Progenitor cell of endocrine pancreas (in vitro differentiated cells): ENCODE measurements at regions not wholly inside any gene's neighbourhood (a gene's known extent, or its start where the extent isn't known, plus 50 kb on each side); places are given as distances from the start of the nearest gene placed in this dataset.

ENCODE experiments used
- DNase-seq: peaks from one replicate; pipeline ENCODE4 v3.0.0; 2021; ENCODE audit warnings: low spot score; ENCODE audit not compliant: unreplicated experiment
- H3K27ac Mint-ChIP-seq: 2 replicates; pipeline ENCODE4 v1.8.0; 2021; ENCODE audit warnings: mild to moderate bottlenecking, moderate library complexity, mixed read lengths
- H3K27me3 Mint-ChIP-seq: 2 replicates; pipeline ENCODE4 v1.8.0; 2021; ENCODE audit warnings: mixed read lengths
- H3K36me3 Mint-ChIP-seq: 2 replicates; pipeline ENCODE4 v1.8.0; 2022; ENCODE audit warnings: mixed read lengths; ENCODE audit not compliant: insufficient read depth
- H3K4me1 Mint-ChIP-seq: 2 replicates; pipeline ENCODE4 v1.8.0; 2021; ENCODE audit warnings: low read depth, mixed read lengths
- H3K4me3 Mint-ChIP-seq: 2 replicates; pipeline ENCODE4 v1.8.0; 2021; ENCODE audit warnings: low read depth, mild to moderate bottlenecking, moderate library complexity, mixed read lengths
- H3K9me3 Mint-ChIP-seq: 2 replicates; pipeline ENCODE4 v1.8.0; 2021; ENCODE audit warnings: low read depth, mixed read lengths
- TF ChIP-seq, protein P1 (sequence below): fragments of 200-600 bp; sonication (generic); IDR thresholded peaks from one replicate; pipeline ENCODE4 v1.5.0; 2021; ENCODE audit warnings: antibody characterized with exemption, mild to moderate bottlenecking; ENCODE audit not compliant: unreplicated experiment

- Mint-ChIP-seq H3K36me3 (no peaks in the 10 kb centered on the region), H3K27me3 (peaks cover 22% of the 10 kb centered on the region), H3K9me3 (no peaks in the 10 kb centered on the region), H3K27ac (no peak overlapping the region), H3K4me1 (no peaks in the 10 kb centered on the region), H3K4me3 (no peak overlapping the region)
- DNase-seq, result no peak
- TF ChIP-seq, protein P1, sequence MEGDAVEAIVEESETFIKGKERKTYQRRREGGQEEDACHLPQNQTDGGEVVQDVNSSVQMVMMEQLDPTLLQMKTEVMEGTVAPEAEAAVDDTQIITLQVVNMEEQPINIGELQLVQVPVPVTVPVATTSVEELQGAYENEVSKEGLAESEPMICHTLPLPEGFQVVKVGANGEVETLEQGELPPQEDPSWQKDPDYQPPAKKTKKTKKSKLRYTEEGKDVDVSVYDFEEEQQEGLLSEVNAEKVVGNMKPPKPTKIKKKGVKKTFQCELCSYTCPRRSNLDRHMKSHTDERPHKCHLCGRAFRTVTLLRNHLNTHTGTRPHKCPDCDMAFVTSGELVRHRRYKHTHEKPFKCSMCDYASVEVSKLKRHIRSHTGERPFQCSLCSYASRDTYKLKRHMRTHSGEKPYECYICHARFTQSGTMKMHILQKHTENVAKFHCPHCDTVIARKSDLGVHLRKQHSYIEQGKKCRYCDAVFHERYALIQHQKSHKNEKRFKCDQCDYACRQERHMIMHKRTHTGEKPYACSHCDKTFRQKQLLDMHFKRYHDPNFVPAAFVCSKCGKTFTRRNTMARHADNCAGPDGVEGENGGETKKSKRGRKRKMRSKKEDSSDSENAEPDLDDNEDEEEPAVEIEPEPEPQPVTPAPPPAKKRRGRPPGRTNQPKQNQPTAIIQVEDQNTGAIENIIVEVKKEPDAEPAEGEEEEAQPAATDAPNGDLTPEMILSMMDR, result no peak
Measured at GRCh38 chr10:131425752-131426533, 114.4 kb upstream of the TCERG1L start.

GRCh38 chr10:131426534-131426898 lies 115.0 kb upstream of the TCERG1L start:
- H3K36me3 Mint-ChIP-seq, result no peaks in the 10 kb centered on the region
- H3K4me1 Mint-ChIP-seq, result no peaks in the 10 kb centered on the region
- peaks cover 23% of the 10 kb centered on the region for H3K27me3 Mint-ChIP-seq
- H3K9me3 Mint-ChIP-seq, result no peaks in the 10 kb centered on the region
- no peak for DNase-seq
- H3K27ac Mint-ChIP-seq, result no peak overlapping the region
- H3K4me3 Mint-ChIP-seq, result no peak overlapping the region
- TF ChIP-seq, protein P1, result no peak

DNA sequence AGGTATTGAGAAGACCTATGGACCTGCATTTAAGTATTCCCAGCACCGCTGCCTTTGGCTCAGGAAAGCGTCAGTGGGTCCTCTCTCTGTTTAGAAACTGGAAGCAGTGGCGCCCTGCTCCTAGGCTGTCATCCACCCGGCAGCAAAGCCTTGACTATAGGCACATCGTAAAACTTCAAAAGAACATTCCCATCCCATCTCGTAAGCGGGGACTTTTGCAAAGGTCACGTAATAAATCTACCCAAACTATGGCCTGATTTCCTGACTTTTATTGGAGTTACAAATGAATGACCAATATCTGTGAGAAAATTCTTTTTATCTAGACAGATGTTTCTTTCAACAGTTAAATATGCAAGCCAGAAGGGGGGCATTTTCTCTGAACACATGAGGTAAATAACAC lies 115.8 kb upstream of the TCERG1L start:
- no peak overlapping the region for H3K27ac Mint-ChIP-seq
- TF ChIP-seq, protein P1, result no peak
- H3K4me3 Mint-ChIP-seq, result no peak overlapping the region
- peaks cover 27% of the 10 kb centered on the region for H3K27me3 Mint-ChIP-seq
- H3K9me3 Mint-ChIP-seq, result no peaks in the 10 kb centered on the region
- DNase-seq, result no peak
- no peaks in the 10 kb centered on the region for H3K4me1 Mint-ChIP-seq
- H3K36me3 Mint-ChIP-seq, result no peaks in the 10 kb centered on the region

GRCh38 chr10:131427901-131428300 lies 116.4 kb upstream of the TCERG1L start:
- H3K9me3 Mint-ChIP-seq, result no peaks in the 10 kb centered on the region
- TF ChIP-seq, protein P1, result no peak
- no peak for DNase-seq
- peaks cover 27% of the 10 kb centered on the region for H3K27me3 Mint-ChIP-seq
- no peak overlapping the region for H3K27ac Mint-ChIP-seq
- H3K36me3 Mint-ChIP-seq, result no peaks in the 10 kb centered on the region
- H3K4me3 Mint-ChIP-seq, result no peak overlapping the region
- H3K4me1 Mint-ChIP-seq, result no peaks in the 10 kb centered on the region

GRCh38 chr10:131429141-131429540 lies 117.6 kb upstream of the TCERG1L start:
- TF ChIP-seq, protein P1, result no peak
- H3K9me3 Mint-ChIP-seq, result no peaks in the 10 kb centered on the region
- H3K27me3 Mint-ChIP-seq, result peaks cover 20% of the 10 kb centered on the region
- no peaks in the 10 kb centered on the region for H3K4me1 Mint-ChIP-seq
- H3K27ac Mint-ChIP-seq, result no peak overlapping the region
- H3K36me3 Mint-ChIP-seq, result no peaks in the 10 kb centered on the region
- DNase-seq, result no peak
- no peak overlapping the region for H3K4me3 Mint-ChIP-seq
